GM18507 (cell line): ENCODE measurements at regions not wholly inside any gene's neighbourhood (a gene's known extent, or its start where the extent isn't known, plus 50 kb on each side); places are given as distances from the start of the nearest gene placed in this dataset.

Source experiments
- DNase-seq: peaks from one replicate; pipeline ENCODE4 v3.0.0; 2011; ENCODE audit warnings: low read depth; ENCODE audit not compliant: insufficient read length; ENCODE audit errors: extremely low spot score
- FAIRE-seq: peaks from 2 replicates; lab custom pipeline; 2011; peaks lifted over from hg19 to GRCh38; lab: Jason Lieb, UNC

DNA sequence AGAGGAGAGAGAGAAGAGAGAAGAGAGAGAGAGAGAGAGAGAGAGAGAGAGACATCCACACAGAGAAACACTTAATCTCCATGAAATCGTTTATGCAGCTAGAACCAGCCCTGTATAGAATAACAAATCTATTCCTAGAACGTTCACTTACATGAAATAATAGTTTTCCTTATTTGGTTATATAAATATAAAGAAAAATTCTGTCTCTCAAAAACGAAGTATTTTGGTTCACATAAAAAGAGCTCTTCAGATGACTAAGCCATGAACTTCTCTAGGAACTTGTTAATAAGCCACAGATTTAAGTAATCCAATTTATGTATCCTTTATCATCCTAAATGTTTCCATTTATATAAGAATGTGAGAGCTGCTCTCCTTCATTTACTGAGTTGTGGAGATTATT is 1315.1 kb upstream of the PCDH7 start:
- DNase-seq (no peak), FAIRE-seq (no peak)

- DNase-seq = no peak
- FAIRE-seq = no peak
Measured at GRCh38 chr4:29415771-29416170, 1304.4 kb upstream of the PCDH7 start.

DNA sequence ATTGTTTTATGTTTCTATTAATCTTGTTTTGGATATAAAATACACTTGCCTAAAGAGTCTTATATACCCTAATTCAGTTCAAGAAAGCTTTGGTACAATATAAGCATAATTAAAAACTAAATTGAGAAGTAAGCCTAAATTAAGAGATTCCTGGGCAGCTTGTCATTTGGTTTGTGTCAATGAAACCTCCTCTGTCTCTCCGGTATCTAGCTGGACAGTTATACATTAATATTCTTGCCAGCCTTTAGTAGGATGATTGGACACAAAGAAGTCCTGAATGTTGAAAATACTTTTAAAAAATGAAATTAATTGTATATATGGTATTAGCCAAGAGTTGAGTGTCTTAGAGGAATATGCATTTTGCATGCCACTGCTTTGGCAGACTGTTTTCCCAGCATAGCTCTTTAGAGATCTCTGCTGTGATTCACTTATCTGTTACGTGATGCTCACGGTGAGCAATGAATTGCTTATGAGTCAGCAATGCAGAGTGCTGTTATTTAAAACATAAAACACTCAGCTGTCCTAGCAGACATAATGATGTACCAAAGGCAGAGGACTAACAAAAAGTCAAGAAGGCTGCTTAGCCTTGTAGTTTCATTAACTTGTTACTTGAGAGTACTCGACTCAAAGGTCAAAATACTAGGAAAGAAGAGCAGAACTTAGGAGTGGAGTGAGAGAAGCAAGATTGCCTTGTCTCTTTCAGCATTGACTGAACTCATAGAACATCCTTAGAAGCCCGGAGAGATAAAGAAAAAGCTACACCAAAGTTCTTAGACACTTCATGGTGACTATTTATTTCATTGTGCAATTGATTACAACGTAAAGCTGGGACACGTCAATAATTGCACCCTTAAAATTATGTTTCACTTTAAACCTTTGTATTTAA is 1296.1 kb upstream of the PCDH7 start:
- no peak for FAIRE-seq
- no peak for DNase-seq

DNA sequence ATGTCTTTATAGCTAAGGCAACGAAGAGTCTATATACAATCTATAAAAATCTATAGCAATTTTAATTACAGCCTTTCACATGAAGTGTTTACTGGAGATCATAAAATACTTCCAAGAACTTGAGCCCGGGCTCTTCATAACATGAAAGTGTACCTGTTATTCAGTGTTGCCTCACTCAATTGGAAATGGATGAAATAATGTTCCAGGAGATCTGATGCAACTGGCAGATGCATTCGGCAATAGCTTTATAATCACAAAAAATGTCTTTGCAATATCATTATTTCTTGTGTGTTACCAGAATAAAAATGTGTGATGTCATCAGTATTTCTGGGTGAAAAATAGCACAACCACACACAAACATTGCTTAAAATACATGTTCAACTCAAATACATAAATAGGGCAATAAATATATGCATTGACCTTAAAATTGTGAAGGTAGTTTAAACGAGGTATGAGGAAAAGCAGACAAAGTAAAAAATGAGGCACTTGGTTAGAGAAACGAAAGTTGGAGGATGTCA is 1266.8 kb upstream of the PCDH7 start:
- DNase-seq (no peak), FAIRE-seq (no peak)

DNA sequence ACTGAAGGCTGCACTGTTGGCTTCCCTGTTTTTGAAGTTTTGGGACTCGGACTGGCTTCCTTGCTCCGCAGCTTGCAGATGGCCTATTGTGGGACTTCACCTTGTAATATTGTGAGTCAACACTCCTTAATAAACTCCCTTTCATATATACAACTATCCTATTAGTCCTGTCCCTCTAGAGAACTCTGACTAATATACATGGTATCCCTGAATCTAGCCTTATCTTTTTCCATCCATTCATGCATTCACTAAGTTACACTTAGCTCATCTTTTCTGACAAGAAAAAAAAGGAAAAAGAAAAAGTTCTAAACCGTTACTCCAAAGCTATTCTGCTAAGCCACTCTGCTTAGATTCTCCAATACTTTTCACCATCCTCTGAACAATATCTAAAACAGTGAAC is 1260.2 kb upstream of the PCDH7 start:
- DNase-seq (no peak), FAIRE-seq (no peak)

DNA sequence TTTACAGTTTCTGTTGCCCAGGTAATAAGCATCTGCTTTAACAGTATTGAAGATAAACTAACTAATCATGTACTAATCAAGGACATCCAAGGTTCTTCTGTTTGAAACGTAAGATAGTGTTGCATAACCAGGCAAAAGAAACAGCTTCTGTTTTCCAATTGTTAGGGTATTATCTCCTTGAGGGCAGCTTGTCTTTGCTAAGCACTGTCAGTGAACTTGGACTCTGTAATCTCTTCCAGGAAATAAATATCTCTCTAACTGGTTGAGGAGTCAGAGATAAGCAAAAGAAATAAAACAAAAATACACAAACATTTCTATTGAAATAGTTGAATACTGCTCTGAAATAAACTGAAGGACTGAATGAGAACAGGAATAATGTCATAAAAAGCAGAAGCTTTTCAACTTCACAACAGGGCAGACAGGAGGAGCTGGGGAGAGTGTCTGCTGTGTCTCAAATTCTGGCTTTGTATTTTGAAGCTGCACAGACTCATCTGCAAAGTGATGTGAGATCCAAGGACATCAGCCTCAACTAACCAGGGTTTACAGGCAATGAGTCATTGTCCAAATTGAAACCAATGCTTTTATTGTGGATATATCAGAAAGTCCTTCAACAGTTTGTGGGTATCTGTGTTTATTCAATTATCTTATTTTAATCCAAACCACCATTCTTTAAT is 1253.0 kb upstream of the PCDH7 start:
- FAIRE-seq (no peak), DNase-seq (no peak)
